EH (cell line): ENCODE measurements at regions not wholly inside any gene's neighbourhood (a gene's known extent, or its start where the extent isn't known, plus 50 kb on each side); places are given as distances from the start of the nearest gene placed in this dataset.
A peak's percentile ranks its signal among the peaks of the same experiment; 100 is the strongest.
"Not testable (repeated sequence)": the region's sequence is repeated elsewhere in the genome, so short reads cannot be mapped to it uniquely, and the experiment has no call there.

Experiments
- DNase-seq: peaks from one replicate; pipeline ENCODE4 v3.0.0-alpha.2; 2015; ENCODE audit warnings: low read depth

GRCh38 chr2:131828164-131828561 is 300.5 kb downstream of the CCDC74A start:
- no peak for DNase-seq

DNA sequence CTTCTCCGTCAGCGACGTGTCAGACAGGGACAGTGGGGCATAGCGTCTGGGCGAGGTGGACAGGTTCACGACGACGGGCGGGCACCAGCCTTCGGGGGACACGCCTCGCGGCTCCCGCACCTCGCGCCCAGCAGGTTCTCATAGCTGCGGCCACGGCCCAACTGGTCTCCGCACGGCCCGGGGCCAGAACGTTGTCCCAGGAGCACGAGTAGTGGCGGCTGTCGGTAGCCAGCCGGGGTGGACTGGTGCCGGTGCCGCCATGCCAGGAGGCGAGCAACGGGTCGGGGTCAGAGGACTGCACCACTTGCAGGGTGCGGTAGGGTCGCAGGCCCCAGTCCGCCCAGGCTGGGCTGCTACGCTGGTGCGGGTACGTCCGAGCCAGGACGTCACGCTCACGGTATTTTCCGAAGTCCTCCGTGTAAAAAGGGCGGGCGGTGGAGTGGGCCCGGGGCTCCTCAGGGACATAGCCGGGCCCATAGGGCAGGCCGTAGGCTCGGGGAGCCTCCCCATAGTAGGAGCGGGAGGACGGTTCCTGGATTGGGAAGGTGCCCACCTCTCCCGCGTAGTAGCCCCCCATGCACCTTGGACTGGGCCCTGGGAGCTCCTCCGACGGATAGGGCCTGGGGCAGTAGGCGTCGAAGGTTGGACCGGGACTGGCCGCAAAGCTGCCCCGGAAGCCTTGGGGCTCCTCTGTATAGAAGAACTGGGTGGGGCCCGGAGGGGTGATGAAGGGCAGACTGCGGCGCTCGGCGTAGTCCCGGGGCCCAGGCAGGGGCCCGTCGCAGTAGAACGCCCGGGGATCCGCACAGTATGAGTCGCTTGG is 301.2 kb downstream of the CCDC74A start:
- DNase-seq: not testable (repeated sequence)

GRCh38 chr2:131829456-131830241 is 302.0 kb downstream of the CCDC74A start:
- not testable (repeated sequence) for DNase-seq

DNA sequence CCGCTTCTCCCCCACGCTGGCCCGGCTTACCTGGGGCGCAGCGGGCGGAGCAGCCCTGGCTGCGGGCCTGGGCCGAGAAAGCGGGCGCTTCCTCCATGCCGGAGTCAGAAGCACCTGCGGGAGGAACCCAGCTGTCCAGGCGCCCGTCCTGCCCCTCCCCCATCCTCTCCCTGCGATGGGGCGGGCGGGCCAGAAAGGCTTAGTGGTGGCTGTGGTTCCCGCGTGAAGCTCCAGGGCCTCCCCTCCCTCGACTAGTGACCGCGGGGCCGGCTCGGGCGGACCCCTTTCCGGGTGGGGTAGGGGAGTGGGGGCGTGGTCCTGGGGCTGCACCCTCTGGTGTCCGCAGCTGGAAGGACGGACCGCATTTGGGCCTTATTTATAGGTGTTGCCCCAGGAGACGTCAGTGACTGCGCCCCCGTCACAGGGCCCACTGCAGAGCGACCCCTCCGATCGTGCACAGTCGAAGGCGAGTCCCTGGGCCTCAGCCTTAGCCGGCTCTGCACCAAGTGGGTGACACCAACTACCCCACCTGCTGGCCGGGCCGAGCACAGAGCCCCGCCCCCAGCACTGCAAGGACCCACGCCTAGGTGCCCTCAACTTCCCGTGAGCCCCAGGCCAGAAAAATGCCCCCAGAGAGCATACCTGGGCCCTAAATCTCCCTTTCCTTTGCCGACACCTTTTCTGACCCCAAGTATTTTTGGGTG is 302.7 kb downstream of the CCDC74A start:
- DNase-seq: not testable (repeated sequence)

DNA sequence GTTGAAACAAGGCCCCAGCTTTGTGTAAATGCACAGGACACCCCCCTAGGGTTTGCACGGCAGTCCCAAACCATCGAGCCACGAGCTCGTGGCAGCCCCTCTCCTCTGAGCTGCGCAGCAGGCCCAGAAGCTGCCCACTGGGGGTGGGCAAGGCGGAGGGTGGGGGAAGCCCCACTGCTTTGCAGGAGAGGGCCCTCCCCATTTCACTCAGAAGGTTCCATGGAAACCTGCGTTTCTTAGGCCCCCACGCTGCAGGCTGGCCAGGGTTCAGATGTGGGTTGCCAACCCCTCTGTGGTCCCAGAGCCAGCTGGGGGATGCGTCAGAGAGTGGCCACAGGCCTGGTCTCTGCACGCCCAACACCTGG is 303.2 kb downstream of the CCDC74A start:
- DNase-seq: not testable (repeated sequence)

GRCh38 chr2:131831450-131832208 is 303.9 kb downstream of the CCDC74A start:
- DNase-seq: not testable (repeated sequence)

- DNase-seq: not testable (repeated sequence)
Measured at GRCh38 chr2:131832209-131832780, 304.6 kb downstream of the CCDC74A start.

GRCh38 chr2:131832917-131833316 is 305.2 kb downstream of the CCDC74A start:
- DNase-seq: not testable (repeated sequence)

- DNase-seq: not testable (repeated sequence)
Measured at GRCh38 chr2:131833367-131834202, 305.9 kb downstream of the CCDC74A start.

DNA sequence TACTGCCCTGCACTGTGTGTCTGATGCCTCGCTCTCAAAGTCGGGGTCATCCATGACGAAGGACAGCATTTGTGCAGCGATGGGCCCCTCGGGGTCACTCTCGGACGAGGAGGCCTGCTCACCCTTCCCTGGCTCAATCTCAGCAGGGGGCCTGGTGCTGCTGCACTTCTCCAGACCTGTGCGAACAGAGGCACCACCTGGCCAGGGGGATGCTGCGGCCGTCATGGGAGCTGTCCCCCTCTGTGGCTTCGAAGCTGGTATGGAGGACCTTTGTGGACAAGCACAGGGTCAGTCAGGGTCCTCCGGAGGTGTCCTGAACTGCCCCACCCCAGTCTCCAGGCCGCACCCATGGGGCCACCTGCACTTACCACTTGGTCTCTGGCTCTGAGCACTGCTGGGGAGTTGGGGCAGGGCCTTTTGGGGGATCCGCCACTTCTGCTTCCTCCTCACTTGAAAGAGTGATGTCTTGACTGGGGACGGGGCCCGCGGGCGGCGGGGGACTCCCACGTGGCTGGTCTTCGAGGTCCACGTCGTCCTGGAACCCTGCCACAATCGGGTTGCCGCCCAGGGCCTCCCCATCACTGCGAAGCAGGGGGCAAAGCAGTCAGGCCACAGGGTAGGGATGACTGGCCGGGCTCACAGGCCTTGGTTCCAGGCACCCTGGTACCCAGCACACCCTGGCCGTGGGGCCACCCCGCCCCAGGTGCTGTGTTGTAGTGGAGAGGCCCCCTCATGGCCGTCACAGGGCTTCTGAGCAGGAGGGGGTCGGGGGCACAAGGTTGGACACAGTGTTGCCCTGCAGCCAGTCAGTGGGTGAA is 306.7 kb downstream of the CCDC74A start:
- DNase-seq: not testable (repeated sequence)

DNA sequence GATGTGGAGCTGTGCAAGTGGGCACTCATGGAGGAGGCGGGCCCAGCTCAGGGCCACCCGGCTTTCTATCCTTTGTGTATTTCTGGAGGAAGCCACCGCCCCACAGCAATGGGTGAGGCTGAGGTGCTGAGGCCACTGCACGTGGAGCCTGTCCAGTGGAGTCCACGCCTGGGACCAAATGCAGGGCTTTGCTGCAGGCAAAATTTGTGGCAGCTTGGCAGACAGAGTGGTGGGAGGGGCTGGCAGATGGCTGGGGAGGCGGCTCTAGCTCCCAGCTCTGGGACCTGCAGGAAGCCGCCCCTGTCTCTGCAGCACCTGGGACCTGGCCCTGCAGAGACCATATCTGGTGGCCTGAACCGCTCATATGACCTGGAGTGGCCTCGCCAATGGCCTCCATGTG is 307.3 kb downstream of the CCDC74A start:
- DNase-seq: not testable (repeated sequence)

GRCh38 chr2:131835621-131836091 is 308.0 kb downstream of the CCDC74A start:
- DNase-seq: no peak

DNA sequence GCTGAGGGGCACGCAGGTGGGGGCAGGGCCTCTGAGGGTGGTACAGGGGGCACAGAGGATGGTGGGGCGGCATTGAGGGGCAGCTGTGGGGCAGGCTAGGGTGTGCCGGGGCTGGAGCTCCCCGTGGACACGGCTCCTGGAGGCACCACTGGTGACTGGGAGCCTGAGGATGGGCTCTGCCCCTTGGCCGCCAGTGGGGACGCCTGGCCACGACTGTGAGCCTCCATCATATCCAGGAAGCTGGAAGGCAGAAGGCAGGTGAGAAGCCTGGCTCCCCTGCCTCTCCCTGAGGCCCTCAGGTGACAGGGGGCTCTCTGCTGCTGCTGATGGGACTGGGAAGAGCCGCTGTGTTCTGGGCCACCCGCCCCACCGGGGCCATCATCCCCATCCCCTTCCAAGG is 308.4 kb downstream of the CCDC74A start:
- DNase-seq: not testable (repeated sequence)

- DNase-seq: not testable (repeated sequence)
Measured at GRCh38 chr2:131844044-131844443, 316.4 kb downstream of the CCDC74A start.

DNA sequence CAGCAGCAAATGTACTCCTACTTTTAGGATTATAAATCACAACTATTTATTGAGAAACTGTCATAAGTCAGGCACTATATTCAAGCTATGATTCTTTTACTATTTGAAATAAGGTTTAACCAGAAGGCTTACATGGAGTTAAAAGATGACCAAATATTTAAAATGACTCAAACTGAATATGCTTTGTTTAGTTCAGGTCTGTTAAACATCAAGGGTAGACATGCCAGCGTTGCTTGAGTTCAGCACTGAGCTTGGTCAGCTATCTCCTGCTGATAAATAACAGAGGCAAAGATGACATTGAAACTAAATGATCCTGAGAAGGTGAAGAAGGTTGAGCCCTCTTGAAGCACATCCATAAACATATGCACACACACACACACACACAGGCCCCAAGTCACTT is 305.6 kb downstream of the ANKRD30BL start:
- not testable (repeated sequence) for DNase-seq

GRCh38 chr2:131858197-131858596 is 303.6 kb downstream of the ANKRD30BL start:
- peak; percentile 4 for DNase-seq
